Psoas muscle (tissue), 7 donors: ENCODE measurements at regions not wholly inside any gene's neighbourhood (a gene's known extent, or its start where the extent isn't known, plus 50 kb on each side); places are given as distances from the start of the nearest gene placed in this dataset.
"Not testable (repeated sequence)": the region's sequence is repeated elsewhere in the genome, so short reads cannot be mapped to it uniquely, and the experiment has no call there.

Experiments
- ATAC-seq, 4 donors: fragments of 200-7000 bp; cut with Tn5 transposase; one replicate each; pipeline ENCODE4 v1.9.1; 2020; ENCODE audit warnings: moderate library complexity in 3 of 4, mild to moderate bottlenecking in 2 of 4
- DNase-seq, 2 donors: peaks; one replicate each; pipeline ENCODE4 v3.0.0-alpha.2; 2020
- H3K27ac ChIP-seq: fragments of 200-600 bp; one replicate; pipeline ENCODE4 v1.8.0; 2022
- H3K27me3 ChIP-seq, 3 donors: fragments of 200-600 bp in 1 of 3; one replicate each; pipeline versions ENCODE4 v1.6.1 to v1.8.0; 2013 to 2022; ENCODE audit warnings: low read length in 2 of 3, mild to moderate bottlenecking in 2 of 3, moderate library complexity in 1 of 3; ENCODE audit not compliant: insufficient read depth in 3 of 3
- H3K36me3 ChIP-seq, 2 donors: fragments of 200-600 bp in 1 of 2; one replicate each; pipeline versions ENCODE4 v1.6.1 to v1.8.0; 2013 to 2022; ENCODE audit warnings: low read depth in 1 of 2, mild to moderate bottlenecking in 1 of 2, moderate library complexity in 1 of 2; ENCODE audit not compliant: insufficient read depth in 1 of 2
- H3K4me1 ChIP-seq: fragments of 200-600 bp; one replicate; pipeline ENCODE4 v1.8.0; 2022
- H3K4me3 ChIP-seq: fragments of 200-600 bp; one replicate; pipeline ENCODE4 v1.8.0; 2022; ENCODE audit warnings: mild to moderate bottlenecking
- H3K9me3 ChIP-seq: fragments of 200-600 bp; one replicate; pipeline ENCODE4 v1.8.0; 2022
- CTCF ChIP-seq: fragments of 200-600 bp; IDR thresholded peaks from one replicate; pipeline ENCODE4 v1.8.0; 2022; ENCODE audit warnings: antibody characterized with exemption
- WGBS, 3 donors: extraction: QIAGEN DNeasy Blood & Tissue Kit; methylation state at CpG; one replicate each; pipeline versions ENCODE4 v1.1.6 to v1.1.7; 2013; 5-methylcytosine and 5-hydroxymethylcytosine counted together
- intact Hi-C, 2 donors: fragments of 100-400 bp; cut with DNase I; formaldehyde crosslinking; loops; one replicate each; pipeline versions ENCODE4 v1.11.0 to v1.14.2; 2022
- donor health status: healthy with polysubstance abuse.
- donor health status: DM: no; HTN: no; CAD: no; lungs with moderate emphysema.
- donor health status: Bipolar disorder and iron deficiency.
- donor health status: healthy.
- donor health status: DM: yes; HTN: yes; CAD: no.
- donor health status: DM: no; HTN: no; CAD: no.
- donor health status: DM: yes; HTN: yes; CAD: no.

GRCh38 chr20:1801225-1801928 lies 93.8 kb upstream of the SIRPA start:
- Histone ChIP-seq H3K4me3 (no peak overlapping the region), H3K36me3 (no peaks in the 10 kb centered on the region), H3K9me3 (no peaks in the 10 kb centered on the region), H3K27me3 (peaks cover 0 to 13% (median 0%) of the 10 kb centered on the region in 3 donors), H3K27ac (no peak overlapping the region), H3K4me1 (peaks cover 20% of the 10 kb centered on the region)
- no peak for DNase-seq
- intact Hi-C loops, result loop anchor here (10.0 kb wide), 2 partner anchors 93 to 163 kb away; partner anchors contain the start of gene SIRPA (in 1 of the 2)
- no peak for TF ChIP-seq CTCF
- WGBS, 3 donors, result 72 to 81% (median 80%) methylated on average over 5 of the region's 5 CpGs
- peak in 2 of 4 donors; percentile 47 to 57 for ATAC-seq

GRCh38 chr20:1800777-1801176 lies 94.4 kb upstream of the SIRPA start:
- ATAC-seq, result no peak

GRCh38 chr20:1800180-1800579 lies 95.0 kb upstream of the SIRPA start:
- no peak for ATAC-seq
- TF ChIP-seq CTCF, result no peak
- WGBS, 3 donors, result 66 to 67% (median 66%) methylated on average over 2 of the region's 2 CpGs
- Histone ChIP-seq H3K36me3 (no peaks in the 10 kb centered on the region), H3K4me3 (no peak overlapping the region), H3K4me1 (peaks cover 20% of the 10 kb centered on the region), H3K9me3 (no peaks in the 10 kb centered on the region), H3K27me3 (peaks cover 0 to 13% (median 0%) of the 10 kb centered on the region in 3 donors), H3K27ac (no peak overlapping the region)
- no peak for DNase-seq
- intact Hi-C loops, result loop anchor here (10.0 kb wide), 2 partner anchors 95 to 165 kb away; partner anchors contain the start of gene SIRPA (in 1 of the 2)

More at GRCh38 chr20:1800777-1801176, 94.4 kb upstream of the SIRPA start:
- peaks cover 20% of the 10 kb centered on the region for H3K4me1 ChIP-seq
- H3K9me3 ChIP-seq, result no peaks in the 10 kb centered on the region
- H3K27me3 ChIP-seq, result peaks cover 0 to 13% (median 0%) of the 10 kb centered on the region in 3 donors
- no peaks in the 10 kb centered on the region for H3K36me3 ChIP-seq
- 32 to 45% (median 35%) methylated on average over 3 of the region's 3 CpGs for WGBS, 3 donors
- no peak for DNase-seq
- H3K27ac ChIP-seq, result no peak overlapping the region
- TF ChIP-seq CTCF, result peak; percentile 4
- H3K4me3 ChIP-seq, result no peak overlapping the region
- intact Hi-C loops, result loop anchor here (10.0 kb wide), 2 partner anchors 94 to 164 kb away; partner anchors contain the start of gene SIRPA (in 1 of the 2)

GRCh38 chr20:1799746-1800145 lies 95.5 kb upstream of the SIRPA start:
- intact Hi-C loops, result loop anchor here (10.0 kb wide), 2 partner anchors 95 to 165 kb away; partner anchors contain the start of gene SIRPA (in 1 of the 2)
- not testable (repeated sequence) for ATAC-seq, DNase-seq

GRCh38 chr20:1798982-1799381 lies 96.2 kb upstream of the SIRPA start:
- peaks cover 0 to 9% (median under 1%) of the 10 kb centered on the region in 3 donors for H3K27me3 ChIP-seq
- ATAC-seq (no peak), DNase-seq (no peak)
- H3K4me3 ChIP-seq, result no peak overlapping the region
- intact Hi-C loops, result no loop called here
- H3K4me1 ChIP-seq, result peaks cover 20% of the 10 kb centered on the region
- TF ChIP-seq CTCF, result no peak
- H3K27ac ChIP-seq, result no peak overlapping the region
- no peaks in the 10 kb centered on the region for H3K9me3 ChIP-seq
- no peaks in the 10 kb centered on the region for H3K36me3 ChIP-seq
- WGBS, 3 donors, result 84 to 86% (median 86%) methylated on average over 2 of the region's 2 CpGs

More at GRCh38 chr20:1799746-1800145, 95.5 kb upstream of the SIRPA start:
- Histone ChIP-seq H3K27me3 (peaks cover 0 to 13% (median 0%) of the 10 kb centered on the region in 3 donors), H3K4me1 (peaks cover 20% of the 10 kb centered on the region)
- not testable (repeated sequence) for H3K4me3 ChIP-seq, H3K36me3 ChIP-seq, H3K27ac ChIP-seq, H3K9me3 ChIP-seq
- WGBS, 3 donors, result 87 to 89% (median 88%) methylated on average over 14 of the region's 14 CpGs
